ENCODE measurements at regions not wholly inside any gene's neighbourhood (a gene's known extent, or its start where the extent isn't known, plus 50 kb on each side); places are given as distances from the start of the nearest gene placed in this dataset.

DNA sequence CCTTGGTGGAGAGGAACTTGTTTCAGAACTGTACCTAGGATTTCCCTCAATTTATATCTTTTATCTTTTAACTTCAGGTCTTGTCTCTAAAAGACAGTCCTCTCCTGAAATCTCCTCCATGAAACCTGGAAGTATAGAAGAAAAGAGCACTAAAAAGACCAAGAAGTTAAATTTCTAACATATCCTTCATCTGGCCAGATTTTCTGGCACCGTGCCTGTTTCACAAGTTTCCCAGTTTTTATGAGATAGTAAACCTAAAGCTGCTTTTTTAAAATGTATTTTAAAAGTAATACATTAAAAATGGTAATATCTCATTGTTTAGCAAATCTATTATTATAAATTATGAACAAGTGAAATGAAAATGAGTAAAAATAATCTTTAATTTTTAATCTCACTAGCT is 348.3 kb upstream of the RSPO3 start:
- H3K27ac ChIP-seq (replicated peaks; ENCODE audit: low read length) = no peak overlapping the region

DNA sequence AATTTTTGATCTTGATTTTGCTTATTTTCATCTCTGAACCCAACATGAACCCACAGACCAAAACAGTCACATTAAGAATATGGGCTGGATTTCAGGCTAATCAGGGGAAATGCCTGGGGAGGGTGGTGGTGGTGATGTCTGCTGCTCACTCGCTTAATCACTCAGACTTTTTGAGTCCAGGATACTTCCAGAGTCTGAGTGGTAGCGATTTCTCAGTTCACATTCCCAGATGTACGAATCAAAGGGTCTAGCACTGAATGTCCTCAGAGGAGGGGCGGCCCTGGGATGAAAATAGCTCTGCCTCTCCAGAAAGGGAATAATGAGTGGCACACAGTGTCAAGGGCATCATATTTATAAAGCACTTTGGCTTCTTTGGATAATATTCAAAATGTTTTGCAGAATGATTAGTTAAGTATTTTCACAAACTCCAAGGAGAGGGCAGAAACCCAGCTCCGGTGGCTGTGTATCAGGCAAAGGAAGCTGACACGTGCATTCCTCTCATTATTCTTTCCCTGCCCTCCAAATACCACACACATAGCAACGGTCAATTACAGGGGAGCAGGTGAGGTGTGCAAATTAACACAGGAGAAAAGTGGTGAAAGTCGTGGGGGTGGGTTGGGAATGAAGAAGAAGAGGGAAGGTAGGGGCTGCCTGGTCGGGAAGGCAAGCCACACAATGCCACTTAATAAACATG is 345.2 kb upstream of the RSPO3 start:
- Histone ChIP-seq H3K79me1 (ENCODE audit: low read depth, low read length) (no peaks in the 10 kb centered on the region), H4K8ac (ENCODE audit: low read depth, low read length) (no peak overlapping the region), H2BK5ac (ENCODE audit: low read length) (no peak overlapping the region), H3K27ac (replicated peaks; ENCODE audit: low read length) (no peak overlapping the region), H2AK5ac (ENCODE audit: low read depth, low read length) (no peak overlapping the region), H3K4me1 (ENCODE audit: control insufficient read depth in 2 of 2, insufficient read depth in 1 of 2, low read depth in 1 of 2, low read length in 2 of 2) (peaks cover 6 to 14% of the 10 kb centered on the region in 2 donors), H3K4me2 (ENCODE audit: insufficient read depth, low read length, poor library complexity, severe bottlenecking) (no peak overlapping the region), H2AFZ (ENCODE audit: low read length) (peak overlapping the region; percentile 57), H2BK120ac (ENCODE audit: low read depth, low read length) (no peak overlapping the region), H3K4ac (ENCODE audit: low read length) (no peak overlapping the region), H3K14ac (ENCODE audit: low read length) (no peak overlapping the region), H3K9me3 (replicated peaks in 1 of 2; ENCODE audit: control insufficient read depth in 2 of 2, insufficient read depth in 1 of 2, low read depth in 1 of 2, low read length in 2 of 2) (no peaks in the 10 kb centered on the region), H3K23ac (ENCODE audit: low read depth, low read length, poor library complexity) (no peak overlapping the region), H3K36me3 (replicated peaks in 1 of 2; ENCODE audit: control insufficient read depth in 2 of 2, insufficient read depth in 2 of 2, low read length in 2 of 2) (no peaks in the 10 kb centered on the region), H3K18ac (ENCODE audit: low read length) (no peak overlapping the region), H3K27me3 (ENCODE audit: control insufficient read depth in 3 of 3, insufficient read depth in 3 of 3, low read depth in 1 of 3, low read length in 3 of 3) (no peaks in the 10 kb centered on the region), H4K91ac (ENCODE audit: low read depth, low read length, poor library complexity) (no peak overlapping the region), H2BK15ac (ENCODE audit: low read length) (no peak overlapping the region), H3K4me3 (ENCODE audit: low read length in 2 of 2) (peak overlapping the region in 1 of 2 donors; percentile 11), H2BK12ac (ENCODE audit: low read length) (no peak overlapping the region), H3K9ac (ENCODE audit: low read depth, low read length, poor library complexity) (no peak overlapping the region)
- peak; percentile 42 for DNase-seq (ENCODE audit: low spot score)
- WGBS, 2 donors (ENCODE audit: extremely low coverage in 2 of 2, insufficient read length in 2 of 2, insufficient replicate concordance in 1 of 2) = no CpG with 5 or more reads among the region's 9 CpGs

More for the DNA sequence above, 348.3 kb upstream of the RSPO3 start:
- no peaks in the 10 kb centered on the region for H3K79me1 ChIP-seq (ENCODE audit: low read depth, low read length)
- H3K36me3 ChIP-seq (replicated peaks in 1 of 2; ENCODE audit: control insufficient read depth in 2 of 2, insufficient read depth in 2 of 2, low read length in 2 of 2) = no peaks in the 10 kb centered on the region
- no peak overlapping the region for H3K18ac ChIP-seq (ENCODE audit: low read length)
- H4K91ac ChIP-seq (ENCODE audit: low read depth, low read length, poor library complexity) = no peak overlapping the region
- H2BK5ac ChIP-seq (ENCODE audit: low read length) = no peak overlapping the region
- H3K14ac ChIP-seq (ENCODE audit: low read length) = no peak overlapping the region
- H2AFZ ChIP-seq (ENCODE audit: low read length) = no peak overlapping the region
- no peak overlapping the region for H3K4me2 ChIP-seq (ENCODE audit: insufficient read depth, low read length, poor library complexity, severe bottlenecking)
- WGBS, 2 donors (ENCODE audit: extremely low coverage in 2 of 2, insufficient read length in 2 of 2, insufficient replicate concordance in 1 of 2) = no CpG with 5 or more reads among the region's 1 CpG
- H3K4me3 ChIP-seq (ENCODE audit: low read length in 2 of 2) = no peak overlapping the region
- no peak overlapping the region for H2BK120ac ChIP-seq (ENCODE audit: low read depth, low read length)
- H2BK15ac ChIP-seq (ENCODE audit: low read length) = no peak overlapping the region
- no peak for DNase-seq (ENCODE audit: low spot score)
- H3K9ac ChIP-seq (ENCODE audit: low read depth, low read length, poor library complexity) = no peak overlapping the region
- H4K8ac ChIP-seq (ENCODE audit: low read depth, low read length) = no peak overlapping the region
- no peak overlapping the region for H2AK5ac ChIP-seq (ENCODE audit: low read depth, low read length)
- no peak overlapping the region for H3K23ac ChIP-seq (ENCODE audit: low read depth, low read length, poor library complexity)
- H3K27me3 ChIP-seq (ENCODE audit: control insufficient read depth in 3 of 3, insufficient read depth in 3 of 3, low read depth in 1 of 3, low read length in 3 of 3) = no peaks in the 10 kb centered on the region
- H3K4ac ChIP-seq (ENCODE audit: low read length) = no peak overlapping the region
- no peaks in the 10 kb centered on the region for H3K9me3 ChIP-seq (replicated peaks in 1 of 2; ENCODE audit: control insufficient read depth in 2 of 2, insufficient read depth in 1 of 2, low read depth in 1 of 2, low read length in 2 of 2)
- no peak overlapping the region for H2BK12ac ChIP-seq (ENCODE audit: low read length)
- H3K4me1 ChIP-seq (ENCODE audit: control insufficient read depth in 2 of 2, insufficient read depth in 1 of 2, low read depth in 1 of 2, low read length in 2 of 2) = peaks cover 6 to 14% of the 10 kb centered on the region in 2 donors

- Histone ChIP-seq H3K23ac (ENCODE audit: low read depth, low read length, poor library complexity) (no peak overlapping the region), H4K91ac (ENCODE audit: low read depth, low read length, poor library complexity) (no peak overlapping the region), H3K4me3 (ENCODE audit: low read length in 2 of 2) (no peak overlapping the region), H3K79me1 (ENCODE audit: low read depth, low read length) (no peaks in the 10 kb centered on the region), H2BK12ac (ENCODE audit: low read length) (no peak overlapping the region), H3K27ac (replicated peaks; ENCODE audit: low read length) (no peak overlapping the region), H3K36me3 (replicated peaks in 1 of 2; ENCODE audit: control insufficient read depth in 2 of 2, insufficient read depth in 2 of 2, low read length in 2 of 2) (no peaks in the 10 kb centered on the region), H2AFZ (ENCODE audit: low read length) (no peak overlapping the region), H3K4me1 (ENCODE audit: control insufficient read depth in 2 of 2, insufficient read depth in 1 of 2, low read depth in 1 of 2, low read length in 2 of 2) (no peaks in the 10 kb centered on the region), H3K18ac (ENCODE audit: low read length) (no peak overlapping the region), H2BK120ac (ENCODE audit: low read depth, low read length) (no peak overlapping the region), H3K4ac (ENCODE audit: low read length) (no peak overlapping the region), H3K9ac (ENCODE audit: low read depth, low read length, poor library complexity) (no peak overlapping the region), H2AK5ac (ENCODE audit: low read depth, low read length) (no peak overlapping the region), H2BK15ac (ENCODE audit: low read length) (no peak overlapping the region), H3K9me3 (replicated peaks in 1 of 2; ENCODE audit: control insufficient read depth in 2 of 2, insufficient read depth in 1 of 2, low read depth in 1 of 2, low read length in 2 of 2) (no peaks in the 10 kb centered on the region), H3K4me2 (ENCODE audit: insufficient read depth, low read length, poor library complexity, severe bottlenecking) (no peak overlapping the region), H3K14ac (ENCODE audit: low read length) (no peak overlapping the region), H4K8ac (ENCODE audit: low read depth, low read length) (no peak overlapping the region), H2BK5ac (ENCODE audit: low read length) (no peak overlapping the region), H3K27me3 (ENCODE audit: control insufficient read depth in 3 of 3, insufficient read depth in 3 of 3, low read depth in 1 of 3, low read length in 3 of 3) (no peaks in the 10 kb centered on the region)
- no CpG with 5 or more reads among the region's 3 CpGs for WGBS, 2 donors (ENCODE audit: extremely low coverage in 2 of 2, insufficient read length in 2 of 2, insufficient replicate concordance in 1 of 2)
- DNase-seq (ENCODE audit: low spot score) = no peak
Observed at GRCh38 chr6:126779331-126779730, 339.1 kb upstream of the RSPO3 start.

GRCh38 chr6:126781582-126781981 is 336.9 kb upstream of the RSPO3 start:
- Histone ChIP-seq H4K91ac (ENCODE audit: low read depth, low read length, poor library complexity) (no peak overlapping the region), H4K8ac (ENCODE audit: low read depth, low read length) (no peak overlapping the region), H3K9me3 (replicated peaks in 1 of 2; ENCODE audit: control insufficient read depth in 2 of 2, insufficient read depth in 1 of 2, low read depth in 1 of 2, low read length in 2 of 2) (no peaks in the 10 kb centered on the region), H2AK5ac (ENCODE audit: low read depth, low read length) (no peak overlapping the region), H3K27ac (replicated peaks; ENCODE audit: low read length) (no peak overlapping the region), H3K27me3 (ENCODE audit: control insufficient read depth in 3 of 3, insufficient read depth in 3 of 3, low read depth in 1 of 3, low read length in 3 of 3) (no peaks in the 10 kb centered on the region), H3K4ac (ENCODE audit: low read length) (no peak overlapping the region), H2AFZ (ENCODE audit: low read length) (no peak overlapping the region), H3K79me1 (ENCODE audit: low read depth, low read length) (no peaks in the 10 kb centered on the region), H2BK15ac (ENCODE audit: low read length) (no peak overlapping the region), H3K36me3 (replicated peaks in 1 of 2; ENCODE audit: control insufficient read depth in 2 of 2, insufficient read depth in 2 of 2, low read length in 2 of 2) (no peaks in the 10 kb centered on the region), H3K23ac (ENCODE audit: low read depth, low read length, poor library complexity) (no peak overlapping the region), H3K4me1 (ENCODE audit: control insufficient read depth in 2 of 2, insufficient read depth in 1 of 2, low read depth in 1 of 2, low read length in 2 of 2) (no peaks in the 10 kb centered on the region), H3K14ac (ENCODE audit: low read length) (no peak overlapping the region), H2BK5ac (ENCODE audit: low read length) (no peak overlapping the region), H3K9ac (ENCODE audit: low read depth, low read length, poor library complexity) (no peak overlapping the region), H2BK12ac (ENCODE audit: low read length) (no peak overlapping the region), H3K4me2 (ENCODE audit: insufficient read depth, low read length, poor library complexity, severe bottlenecking) (no peak overlapping the region), H3K4me3 (ENCODE audit: low read length in 2 of 2) (no peak overlapping the region), H3K18ac (ENCODE audit: low read length) (no peak overlapping the region), H2BK120ac (ENCODE audit: low read depth, low read length) (no peak overlapping the region)
- no peak for DNase-seq (ENCODE audit: low spot score)
- no CpG with 5 or more reads among the region's 2 CpGs for WGBS, 2 donors (ENCODE audit: extremely low coverage in 2 of 2, insufficient read length in 2 of 2, insufficient replicate concordance in 1 of 2)

Data from neuronal stem cell (in vitro differentiated cells).